ENCODE measurements at regions not wholly inside any gene's neighbourhood (a gene's known extent, or its start where the extent isn't known, plus 50 kb on each side); places are given as distances from the start of the nearest gene placed in this dataset.

DNA sequence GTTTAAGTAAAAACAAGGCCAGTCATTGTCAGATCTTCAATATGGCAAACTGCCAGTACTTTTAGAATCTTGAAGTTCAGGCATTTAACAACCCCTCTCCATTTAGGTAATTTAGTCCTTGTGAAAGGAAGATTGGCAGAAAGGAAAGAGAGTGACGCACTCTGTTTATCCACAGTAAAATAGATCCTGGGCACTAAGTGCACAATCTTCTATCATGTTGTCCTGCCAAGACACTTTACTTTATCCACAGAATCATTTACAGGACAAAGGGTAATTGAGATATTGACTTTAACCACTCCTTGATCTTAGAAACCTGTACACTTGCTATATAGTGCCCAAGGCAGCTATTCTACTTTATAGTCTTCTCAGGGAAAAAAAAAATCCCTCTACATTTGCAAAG, 786.4 kb upstream of the SLITRK1 start:
- TF ChIP-seq, protein P1, sequence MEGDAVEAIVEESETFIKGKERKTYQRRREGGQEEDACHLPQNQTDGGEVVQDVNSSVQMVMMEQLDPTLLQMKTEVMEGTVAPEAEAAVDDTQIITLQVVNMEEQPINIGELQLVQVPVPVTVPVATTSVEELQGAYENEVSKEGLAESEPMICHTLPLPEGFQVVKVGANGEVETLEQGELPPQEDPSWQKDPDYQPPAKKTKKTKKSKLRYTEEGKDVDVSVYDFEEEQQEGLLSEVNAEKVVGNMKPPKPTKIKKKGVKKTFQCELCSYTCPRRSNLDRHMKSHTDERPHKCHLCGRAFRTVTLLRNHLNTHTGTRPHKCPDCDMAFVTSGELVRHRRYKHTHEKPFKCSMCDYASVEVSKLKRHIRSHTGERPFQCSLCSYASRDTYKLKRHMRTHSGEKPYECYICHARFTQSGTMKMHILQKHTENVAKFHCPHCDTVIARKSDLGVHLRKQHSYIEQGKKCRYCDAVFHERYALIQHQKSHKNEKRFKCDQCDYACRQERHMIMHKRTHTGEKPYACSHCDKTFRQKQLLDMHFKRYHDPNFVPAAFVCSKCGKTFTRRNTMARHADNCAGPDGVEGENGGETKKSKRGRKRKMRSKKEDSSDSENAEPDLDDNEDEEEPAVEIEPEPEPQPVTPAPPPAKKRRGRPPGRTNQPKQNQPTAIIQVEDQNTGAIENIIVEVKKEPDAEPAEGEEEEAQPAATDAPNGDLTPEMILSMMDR (IDR thresholded peaks at IDR 0.05): no peak
- no peak for TF ChIP-seq POLR2A (IDR thresholded peaks at IDR 0.05)
